ENCODE measurements at regions not wholly inside any gene's neighbourhood (a gene's known extent, or its start where the extent isn't known, plus 50 kb on each side); places are given as distances from the start of the nearest gene placed in this dataset.

GRCh38 chr9:86648156-86648827 lies 294.1 kb upstream of the TUT7 start:
- Mint-ChIP-seq H3K27me3 (ENCODE audit: unreplicated experiment) (peaks cover 1% of the 10 kb centered on the region), H3K36me3 (ENCODE audit: insufficient read depth, unreplicated experiment) (no peaks in the 10 kb centered on the region), H3K4me3 (ENCODE audit: low read depth, unreplicated experiment) (no peak overlapping the region), H3K27ac (ENCODE audit: unreplicated experiment) (no peak overlapping the region), H3K4me1 (ENCODE audit: low read depth, unreplicated experiment) (no peaks in the 10 kb centered on the region), H3K9me3 (ENCODE audit: low read depth, unreplicated experiment) (no peaks in the 10 kb centered on the region)
- CTCF ChIA-PET: no interaction called here
- no TSS peak for BruUV-seq (replicated peaks)
- intact Hi-C loops (cut with micrococcal nuclease; ENCODE audit: unreplicated experiment): no loop called here
- no peak for DNase-seq
- TF ChIP-seq CTCF (IDR thresholded peaks at IDR 0.05; ENCODE audit: unreplicated experiment): no peak

- no peaks in the 10 kb centered on the region for H3K36me3 Mint-ChIP-seq (ENCODE audit: insufficient read depth, unreplicated experiment)
- intact Hi-C loops (cut with micrococcal nuclease; ENCODE audit: unreplicated experiment): no loop called here
- peaks cover 14% of the 10 kb centered on the region for H3K27me3 Mint-ChIP-seq (ENCODE audit: unreplicated experiment)
- no peaks in the 10 kb centered on the region for H3K4me1 Mint-ChIP-seq (ENCODE audit: low read depth, unreplicated experiment)
- BruUV-seq (replicated peaks): no TSS peak
- CTCF ChIA-PET: no interaction called here
- no peaks in the 10 kb centered on the region for H3K9me3 Mint-ChIP-seq (ENCODE audit: low read depth, unreplicated experiment)
- DNase-seq: no peak
- no peak overlapping the region for H3K4me3 Mint-ChIP-seq (ENCODE audit: low read depth, unreplicated experiment)
- no peak overlapping the region for H3K27ac Mint-ChIP-seq (ENCODE audit: unreplicated experiment)
- no peak for TF ChIP-seq CTCF (IDR thresholded peaks at IDR 0.05; ENCODE audit: unreplicated experiment)
Measured at GRCh38 chr9:86645303-86645702, 291.1 kb upstream of the TUT7 start.

- H3K36me3 Mint-ChIP-seq (ENCODE audit: insufficient read depth, unreplicated experiment): no peaks in the 10 kb centered on the region
- no peak for DNase-seq
- TF ChIP-seq CTCF (IDR thresholded peaks at IDR 0.05; ENCODE audit: unreplicated experiment): no peak
- intact Hi-C loops (cut with micrococcal nuclease; ENCODE audit: unreplicated experiment): no loop called here
- peaks cover 3% of the 10 kb centered on the region for H3K4me1 Mint-ChIP-seq (ENCODE audit: low read depth, unreplicated experiment)
- H3K27ac Mint-ChIP-seq (ENCODE audit: unreplicated experiment): no peak overlapping the region
- no peaks in the 10 kb centered on the region for H3K9me3 Mint-ChIP-seq (ENCODE audit: low read depth, unreplicated experiment)
- H3K4me3 Mint-ChIP-seq (ENCODE audit: low read depth, unreplicated experiment): no peak overlapping the region
- CTCF ChIA-PET: interaction anchor here (0.6 kb wide), 1 partner anchor 113 kb away, joined by 4 read pairs; no protein-coding TSS in a partner anchor
- BruUV-seq (replicated peaks): no TSS peak
- H3K27me3 Mint-ChIP-seq (ENCODE audit: unreplicated experiment): peaks cover 14% of the 10 kb centered on the region
Measured at GRCh38 chr9:86644675-86645034, 290.4 kb upstream of the TUT7 start.

- CTCF ChIA-PET: interaction anchor here (0.6 kb wide), 1 partner anchor 113 kb away, joined by 4 read pairs; no protein-coding TSS in a partner anchor
- H3K36me3 Mint-ChIP-seq (ENCODE audit: insufficient read depth, unreplicated experiment): no peaks in the 10 kb centered on the region
- no peak overlapping the region for H3K4me3 Mint-ChIP-seq (ENCODE audit: low read depth, unreplicated experiment)
- TF ChIP-seq CTCF (IDR thresholded peaks at IDR 0.05; ENCODE audit: unreplicated experiment): no peak
- H3K27me3 Mint-ChIP-seq (ENCODE audit: unreplicated experiment): peaks cover 14% of the 10 kb centered on the region
- no TSS peak for BruUV-seq (replicated peaks)
- peaks cover 8% of the 10 kb centered on the region for H3K4me1 Mint-ChIP-seq (ENCODE audit: low read depth, unreplicated experiment)
- H3K27ac Mint-ChIP-seq (ENCODE audit: unreplicated experiment): no peak overlapping the region
- DNase-seq: no peak
- no peaks in the 10 kb centered on the region for H3K9me3 Mint-ChIP-seq (ENCODE audit: low read depth, unreplicated experiment)
- intact Hi-C loops (cut with micrococcal nuclease; ENCODE audit: unreplicated experiment): no loop called here
Measured at GRCh38 chr9:86643946-86644674, 289.9 kb upstream of the TUT7 start.
